ENCODE measurements at regions not wholly inside any gene's neighbourhood (a gene's known extent, or its start where the extent isn't known, plus 50 kb on each side); places are given as distances from the start of the nearest gene placed in this dataset.

DNA sequence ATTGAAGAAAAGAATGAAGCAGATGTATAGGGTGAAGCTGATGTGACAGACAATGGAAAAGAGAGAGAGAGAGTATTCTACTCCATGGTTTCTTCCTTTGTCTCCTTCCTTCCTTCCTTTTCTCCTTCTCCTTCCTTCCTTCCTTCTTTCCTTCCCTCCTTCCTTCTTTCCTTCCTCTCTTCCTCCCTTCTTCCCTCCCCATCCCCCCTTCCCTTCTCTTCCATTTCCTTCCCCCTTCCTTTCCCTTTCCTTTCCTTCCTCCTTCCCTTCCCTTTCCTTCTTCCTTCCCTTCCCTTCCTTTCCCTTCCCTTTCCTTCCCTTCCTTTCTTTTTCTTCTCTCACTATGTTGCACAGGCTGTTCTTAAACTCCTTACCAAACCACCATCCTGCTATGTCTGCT is 55.7 kb upstream of the GPR139 start (continued):
- TF ChIP-seq, protein P1, sequence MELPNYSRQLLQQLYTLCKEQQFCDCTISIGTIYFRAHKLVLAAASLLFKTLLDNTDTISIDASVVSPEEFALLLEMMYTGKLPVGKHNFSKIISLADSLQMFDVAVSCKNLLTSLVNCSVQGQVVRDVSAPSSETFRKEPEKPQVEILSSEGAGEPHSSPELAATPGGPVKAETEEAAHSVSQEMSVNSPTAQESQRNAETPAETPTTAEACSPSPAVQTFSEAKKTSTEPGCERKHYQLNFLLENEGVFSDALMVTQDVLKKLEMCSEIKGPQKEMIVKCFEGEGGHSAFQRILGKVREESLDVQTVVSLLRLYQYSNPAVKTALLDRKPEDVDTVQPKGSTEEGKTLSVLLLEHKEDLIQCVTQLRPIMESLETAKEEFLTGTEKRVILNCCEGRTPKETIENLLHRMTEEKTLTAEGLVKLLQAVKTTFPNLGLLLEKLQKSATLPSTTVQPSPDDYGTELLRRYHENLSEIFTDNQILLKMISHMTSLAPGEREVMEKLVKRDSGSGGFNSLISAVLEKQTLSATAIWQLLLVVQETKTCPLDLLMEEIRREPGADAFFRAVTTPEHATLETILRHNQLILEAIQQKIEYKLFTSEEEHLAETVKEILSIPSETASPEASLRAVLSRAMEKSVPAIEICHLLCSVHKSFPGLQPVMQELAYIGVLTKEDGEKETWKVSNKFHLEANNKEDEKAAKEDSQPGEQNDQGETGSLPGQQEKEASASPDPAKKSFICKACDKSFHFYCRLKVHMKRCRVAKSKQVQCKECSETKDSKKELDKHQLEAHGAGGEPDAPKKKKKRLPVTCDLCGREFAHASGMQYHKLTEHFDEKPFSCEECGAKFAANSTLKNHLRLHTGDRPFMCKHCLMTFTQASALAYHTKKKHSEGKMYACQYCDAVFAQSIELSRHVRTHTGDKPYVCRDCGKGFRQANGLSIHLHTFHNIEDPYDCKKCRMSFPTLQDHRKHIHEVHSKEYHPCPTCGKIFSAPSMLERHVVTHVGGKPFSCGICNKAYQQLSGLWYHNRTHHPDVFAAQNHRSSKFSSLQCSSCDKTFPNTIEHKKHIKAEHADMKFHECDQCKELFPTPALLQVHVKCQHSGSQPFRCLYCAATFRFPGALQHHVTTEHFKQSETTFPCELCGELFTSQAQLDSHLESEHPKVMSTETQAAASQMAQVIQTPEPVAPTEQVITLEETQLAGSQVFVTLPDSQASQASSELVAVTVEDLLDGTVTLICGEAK (IDR thresholded peaks at IDR 0.05): peak; percentile 22
- TF ChIP-seq, protein P1 (CRISPR knock-in tag; IDR thresholded peaks at IDR 0.05): no peak
- TF ChIP-seq FOXK2 (IDR thresholded peaks at IDR 0.05) (peak; percentile 11; the same call in 1 of the 2 replicates), SALL2 (CRISPR knock-in tag; IDR thresholded peaks at IDR 0.05) (no peak), ZBTB26 (CRISPR knock-in tag; IDR thresholded peaks at IDR 0.05; ENCODE audit: borderline replicate concordance) (no peak), BATF2 (CRISPR knock-in tag; IDR thresholded peaks at IDR 0.05) (no peak), HNRNPK (IDR thresholded peaks at IDR 0.05; ENCODE audit: low read depth, low read length, poor library complexity, severe bottlenecking) (peak; percentile 91), ELF3 (CRISPR knock-in tag; IDR thresholded peaks at IDR 0.05) (no peak), NFIC (IDR thresholded peaks at IDR 0.05; ENCODE audit: low read length) (no peak), AFF4 (CRISPR knock-in tag; IDR thresholded peaks at IDR 0.05) (no peak), ZSCAN30 (CRISPR knock-in tag; IDR thresholded peaks at IDR 0.05) (no peak)
- TF ChIP-seq, protein P2, sequence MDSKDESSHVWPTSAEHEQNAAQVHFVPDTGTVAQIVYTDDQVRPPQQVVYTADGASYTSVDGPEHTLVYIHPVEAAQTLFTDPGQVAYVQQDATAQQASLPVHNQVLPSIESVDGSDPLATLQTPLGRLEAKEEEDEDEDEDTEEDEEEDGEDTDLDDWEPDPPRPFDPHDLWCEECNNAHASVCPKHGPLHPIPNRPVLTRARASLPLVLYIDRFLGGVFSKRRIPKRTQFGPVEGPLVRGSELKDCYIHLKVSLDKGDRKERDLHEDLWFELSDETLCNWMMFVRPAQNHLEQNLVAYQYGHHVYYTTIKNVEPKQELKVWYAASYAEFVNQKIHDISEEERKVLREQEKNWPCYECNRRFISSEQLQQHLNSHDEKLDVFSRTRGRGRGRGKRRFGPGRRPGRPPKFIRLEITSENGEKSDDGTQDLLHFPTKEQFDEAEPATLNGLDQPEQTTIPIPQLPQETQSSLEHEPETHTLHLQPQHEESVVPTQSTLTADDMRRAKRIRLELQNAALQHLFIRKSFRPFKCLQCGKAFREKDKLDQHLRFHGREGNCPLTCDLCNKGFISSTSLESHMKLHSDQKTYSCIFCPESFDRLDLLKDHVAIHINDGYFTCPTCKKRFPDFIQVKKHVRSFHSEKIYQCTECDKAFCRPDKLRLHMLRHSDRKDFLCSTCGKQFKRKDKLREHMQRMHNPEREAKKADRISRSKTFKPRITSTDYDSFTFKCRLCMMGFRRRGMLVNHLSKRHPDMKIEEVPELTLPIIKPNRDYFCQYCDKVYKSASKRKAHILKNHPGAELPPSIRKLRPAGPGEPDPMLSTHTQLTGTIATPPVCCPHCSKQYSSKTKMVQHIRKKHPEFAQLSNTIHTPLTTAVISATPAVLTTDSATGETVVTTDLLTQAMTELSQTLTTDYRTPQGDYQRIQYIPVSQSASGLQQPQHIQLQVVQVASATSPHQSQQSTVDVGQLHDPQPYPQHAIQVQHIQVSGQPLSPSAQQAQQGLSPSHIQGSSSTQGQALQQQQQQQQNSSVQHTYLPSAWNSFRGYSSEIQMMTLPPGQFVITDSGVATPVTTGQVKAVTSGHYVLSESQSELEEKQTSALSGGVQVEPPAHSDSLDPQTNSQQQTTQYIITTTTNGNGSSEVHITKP (CRISPR knock-in tag; IDR thresholded peaks at IDR 0.05; ENCODE audit: low read depth): no peak
